ENCODE measurements at regions not wholly inside any gene's neighbourhood (a gene's known extent, or its start where the extent isn't known, plus 50 kb on each side); places are given as distances from the start of the nearest gene placed in this dataset.
"Not testable (repeated sequence)": the region's sequence is repeated elsewhere in the genome, so short reads cannot be mapped to it uniquely, and the experiment has no call there.

- no peak overlapping the region for H3K27ac ChIP-seq
- H2AFZ ChIP-seq (ENCODE audit: low read depth), result no peak overlapping the region
- no peak overlapping the region for H3K9ac ChIP-seq
- TF ChIP-seq, protein P1, sequence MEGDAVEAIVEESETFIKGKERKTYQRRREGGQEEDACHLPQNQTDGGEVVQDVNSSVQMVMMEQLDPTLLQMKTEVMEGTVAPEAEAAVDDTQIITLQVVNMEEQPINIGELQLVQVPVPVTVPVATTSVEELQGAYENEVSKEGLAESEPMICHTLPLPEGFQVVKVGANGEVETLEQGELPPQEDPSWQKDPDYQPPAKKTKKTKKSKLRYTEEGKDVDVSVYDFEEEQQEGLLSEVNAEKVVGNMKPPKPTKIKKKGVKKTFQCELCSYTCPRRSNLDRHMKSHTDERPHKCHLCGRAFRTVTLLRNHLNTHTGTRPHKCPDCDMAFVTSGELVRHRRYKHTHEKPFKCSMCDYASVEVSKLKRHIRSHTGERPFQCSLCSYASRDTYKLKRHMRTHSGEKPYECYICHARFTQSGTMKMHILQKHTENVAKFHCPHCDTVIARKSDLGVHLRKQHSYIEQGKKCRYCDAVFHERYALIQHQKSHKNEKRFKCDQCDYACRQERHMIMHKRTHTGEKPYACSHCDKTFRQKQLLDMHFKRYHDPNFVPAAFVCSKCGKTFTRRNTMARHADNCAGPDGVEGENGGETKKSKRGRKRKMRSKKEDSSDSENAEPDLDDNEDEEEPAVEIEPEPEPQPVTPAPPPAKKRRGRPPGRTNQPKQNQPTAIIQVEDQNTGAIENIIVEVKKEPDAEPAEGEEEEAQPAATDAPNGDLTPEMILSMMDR (conservative IDR thresholded peaks at IDR 0.05; ENCODE audit: low read depth, low read length), result no peak
- H3K27me3 ChIP-seq (ENCODE audit: insufficient read depth, low read depth), result no peaks in the 10 kb centered on the region
- no peak overlapping the region for H3K4me2 ChIP-seq
- H3K36me3 ChIP-seq (ENCODE audit: insufficient read depth), result no peaks in the 10 kb centered on the region
- no peaks in the 10 kb centered on the region for H4K20me1 ChIP-seq (ENCODE audit: insufficient read depth)
- H3K79me2 ChIP-seq (ENCODE audit: insufficient read depth, low read depth), result no peaks in the 10 kb centered on the region
- no peak overlapping the region for H3K4me3 ChIP-seq (IDR thresholded peaks at IDR 0.05; ENCODE audit: insufficient read depth, low read depth, low read length)
- peaks cover 7% of the 10 kb centered on the region for H3K4me1 ChIP-seq (ENCODE audit: low read depth, poor library complexity, severe bottlenecking)
These were observed 765.7 kb upstream of the POU3F4 start for GRCh38 chrX:82742351-82742750.

DNA sequence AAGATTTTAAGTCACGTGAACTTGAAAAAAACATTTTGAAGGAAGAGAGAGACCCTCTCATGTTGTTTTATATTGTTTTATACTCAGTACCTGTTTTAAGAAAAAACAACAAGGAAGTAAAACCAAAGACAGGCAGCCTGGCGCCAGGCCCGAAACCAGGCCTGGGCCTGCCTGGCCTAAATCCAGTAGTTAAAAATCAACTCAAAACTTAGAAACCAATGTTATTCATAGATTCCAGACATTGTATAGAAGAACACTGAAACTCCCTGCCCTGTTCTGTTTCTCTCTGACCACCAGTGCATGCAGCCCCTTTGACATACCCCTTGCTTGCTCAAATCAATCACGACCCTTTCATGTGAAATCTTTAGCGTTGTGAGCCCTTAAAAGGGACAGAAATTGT, 762.4 kb upstream of the POU3F4 start:
- H3K36me3 ChIP-seq (ENCODE audit: insufficient read depth); H2AFZ ChIP-seq (ENCODE audit: low read depth); H3K79me2 ChIP-seq (ENCODE audit: insufficient read depth, low read depth); H3K27me3 ChIP-seq (ENCODE audit: insufficient read depth, low read depth); H3K9ac ChIP-seq; H3K4me3 ChIP-seq (IDR thresholded peaks at IDR 0.05; ENCODE audit: insufficient read depth, low read depth, low read length); H3K27ac ChIP-seq; H4K20me1 ChIP-seq (ENCODE audit: insufficient read depth); H3K4me2 ChIP-seq; H3K4me1 ChIP-seq (ENCODE audit: low read depth, poor library complexity, severe bottlenecking): not testable (repeated sequence)

- Histone ChIP-seq H3K36me3 (ENCODE audit: insufficient read depth) (no peaks in the 10 kb centered on the region), H3K9ac (no peak overlapping the region), H4K20me1 (ENCODE audit: insufficient read depth) (no peaks in the 10 kb centered on the region), H3K4me1 (ENCODE audit: low read depth, poor library complexity, severe bottlenecking) (no peaks in the 10 kb centered on the region), H2AFZ (ENCODE audit: low read depth) (no peak overlapping the region), H3K27me3 (ENCODE audit: insufficient read depth, low read depth) (no peaks in the 10 kb centered on the region), H3K4me3 (IDR thresholded peaks at IDR 0.05; ENCODE audit: insufficient read depth, low read depth, low read length) (no peak overlapping the region), H3K79me2 (ENCODE audit: insufficient read depth, low read depth) (no peaks in the 10 kb centered on the region), H3K27ac (no peak overlapping the region), H3K4me2 (no peak overlapping the region)
- TF ChIP-seq, protein P1 (conservative IDR thresholded peaks at IDR 0.05; ENCODE audit: low read depth, low read length), result no peak
These were observed 759.1 kb upstream of the POU3F4 start for GRCh38 chrX:82748906-82749505.

DNA sequence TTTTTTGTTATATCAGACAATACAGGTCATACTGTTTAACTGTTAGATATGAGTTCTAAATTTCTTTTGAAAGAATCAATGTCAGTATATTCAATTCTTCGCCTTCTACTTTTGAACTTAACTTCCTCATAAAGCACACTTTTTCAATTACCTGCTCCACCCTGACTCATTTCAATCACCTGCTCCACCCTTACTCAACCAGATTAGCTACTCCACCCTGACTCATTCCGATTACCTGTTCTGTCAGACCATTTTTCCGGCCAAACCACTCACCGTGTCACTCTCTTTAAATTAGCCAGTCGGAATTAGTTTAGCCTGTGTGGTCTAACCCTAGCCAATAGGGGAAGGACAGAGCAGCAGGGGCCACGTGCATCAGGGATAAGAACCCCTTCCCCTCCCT, 751.8 kb upstream of the POU3F4 start:
- Histone ChIP-seq H3K79me2 (ENCODE audit: insufficient read depth, low read depth) (no peaks in the 10 kb centered on the region), H3K4me3 (IDR thresholded peaks at IDR 0.05; ENCODE audit: insufficient read depth, low read depth, low read length) (no peak overlapping the region), H3K36me3 (ENCODE audit: insufficient read depth) (no peaks in the 10 kb centered on the region), H3K4me2 (no peak overlapping the region), H3K9ac (no peak overlapping the region), H3K27ac (no peak overlapping the region), H4K20me1 (ENCODE audit: insufficient read depth) (no peaks in the 10 kb centered on the region), H3K4me1 (ENCODE audit: low read depth, poor library complexity, severe bottlenecking) (no peaks in the 10 kb centered on the region), H3K27me3 (ENCODE audit: insufficient read depth, low read depth) (no peaks in the 10 kb centered on the region), H2AFZ (ENCODE audit: low read depth) (no peak overlapping the region)
- TF ChIP-seq, protein P1 (conservative IDR thresholded peaks at IDR 0.05; ENCODE audit: low read depth, low read length), result no peak

GRCh38 chrX:82757614-82758013, 750.5 kb upstream of the POU3F4 start:
- no peaks in the 10 kb centered on the region for H3K36me3 ChIP-seq (ENCODE audit: insufficient read depth)
- no peak overlapping the region for H3K27ac ChIP-seq
- TF ChIP-seq, protein P1 (conservative IDR thresholded peaks at IDR 0.05; ENCODE audit: low read depth, low read length), result no peak
- no peak overlapping the region for H3K4me3 ChIP-seq (IDR thresholded peaks at IDR 0.05; ENCODE audit: insufficient read depth, low read depth, low read length)
- no peaks in the 10 kb centered on the region for H3K4me1 ChIP-seq (ENCODE audit: low read depth, poor library complexity, severe bottlenecking)
- H3K9ac ChIP-seq, result no peak overlapping the region
- H2AFZ ChIP-seq (ENCODE audit: low read depth), result no peak overlapping the region
- no peak overlapping the region for H3K4me2 ChIP-seq
- no peaks in the 10 kb centered on the region for H4K20me1 ChIP-seq (ENCODE audit: insufficient read depth)
- no peaks in the 10 kb centered on the region for H3K79me2 ChIP-seq (ENCODE audit: insufficient read depth, low read depth)
- H3K27me3 ChIP-seq (ENCODE audit: insufficient read depth, low read depth), result no peaks in the 10 kb centered on the region
